CD4-positive, CD25-positive, alpha-beta regulatory T cell (primary cell): ENCODE measurements at regions not wholly inside any gene's neighbourhood (a gene's known extent, or its start where the extent isn't known, plus 50 kb on each side); places are given as distances from the start of the nearest gene placed in this dataset.

ENCODE experiments used
- ATAC-seq, 2 donors: fragments of 150-1000 bp; cut with Tn5 transposase; one replicate each; pipeline ENCODE4 v1.10.0; 2021; ENCODE audit warnings: low read depth in 2 of 2, moderate number of reproducible peaks in 2 of 2, moderate library complexity in 1 of 2
- DNase-seq, 3 donors: peaks; one replicate each; pipeline versions ENCODE4 v3.0.0 to v3.0.0-alpha.2; 2012 to 2022; ENCODE audit warnings: mixed read lengths in 1 of 3
- H3K27ac ChIP-seq: one replicate; pipeline ENCODE4 v1.7.0; 2013; ENCODE audit warnings: mild to moderate bottlenecking, low read length; ENCODE audit not compliant: insufficient read depth, poor library complexity, severe bottlenecking
- H3K27me3 ChIP-seq: one replicate; pipeline ENCODE4 v1.7.0; 2013; ENCODE audit warnings: low read length; ENCODE audit not compliant: control insufficient read depth, insufficient read depth
- H3K36me3 ChIP-seq: one replicate; pipeline ENCODE4 v1.7.0; 2013; ENCODE audit warnings: mild to moderate bottlenecking, low read length, moderate library complexity; ENCODE audit not compliant: control insufficient read depth, insufficient read depth
- H3K4me1 ChIP-seq: 2 replicates; pipeline ENCODE4 v1.7.0; 2013; ENCODE audit warnings: mild to moderate bottlenecking, low read length; ENCODE audit not compliant: insufficient read depth, control insufficient read depth, poor library complexity, severe bottlenecking
- H3K4me3 ChIP-seq: one replicate; pipeline ENCODE4 v1.7.0; 2013; ENCODE audit warnings: low read depth, mild to moderate bottlenecking, low read length, moderate library complexity
- H3K9me3 ChIP-seq, 2 experiments: 1 replicate in 1 of 2; 2 replicates in 1 of 2; pipeline ENCODE4 v1.7.0; 2013; ENCODE audit warnings: low read length in 2 of 2, mild to moderate bottlenecking in 1 of 2, moderate library complexity in 1 of 2; ENCODE audit not compliant: control insufficient read depth in 2 of 2
- H3K27ac Mint-ChIP-seq, 3 donors: one replicate each; pipeline ENCODE4 v1.8.0; 2020 to 2022; ENCODE audit warnings: mild to moderate bottlenecking in 3 of 3, mixed read lengths in 3 of 3, moderate library complexity in 2 of 3
- H3K27me3 Mint-ChIP-seq: one replicate; pipeline ENCODE4 v1.8.0; 2022; ENCODE audit warnings: mild to moderate bottlenecking, mixed read lengths
- H3K36me3 Mint-ChIP-seq: one replicate; pipeline ENCODE4 v1.8.0; 2020; ENCODE audit warnings: mixed read lengths
- H3K4me1 Mint-ChIP-seq, 4 donors: one replicate each; pipeline ENCODE4 v1.8.0; 2020 to 2022; ENCODE audit warnings: mixed read lengths in 4 of 4, mild to moderate bottlenecking in 1 of 4
- H3K4me3 Mint-ChIP-seq, 4 donors: one replicate each; pipeline ENCODE4 v1.8.0; 2020 to 2022; ENCODE audit warnings: mild to moderate bottlenecking in 4 of 4, mixed read lengths in 4 of 4, moderate library complexity in 3 of 4
- H3K9me3 Mint-ChIP-seq, 7 donors: one replicate each; pipeline ENCODE4 v1.8.0; 2020 to 2022; ENCODE audit warnings: mixed read lengths in 7 of 7, mild to moderate bottlenecking in 3 of 7, moderate library complexity in 2 of 7

DNA sequence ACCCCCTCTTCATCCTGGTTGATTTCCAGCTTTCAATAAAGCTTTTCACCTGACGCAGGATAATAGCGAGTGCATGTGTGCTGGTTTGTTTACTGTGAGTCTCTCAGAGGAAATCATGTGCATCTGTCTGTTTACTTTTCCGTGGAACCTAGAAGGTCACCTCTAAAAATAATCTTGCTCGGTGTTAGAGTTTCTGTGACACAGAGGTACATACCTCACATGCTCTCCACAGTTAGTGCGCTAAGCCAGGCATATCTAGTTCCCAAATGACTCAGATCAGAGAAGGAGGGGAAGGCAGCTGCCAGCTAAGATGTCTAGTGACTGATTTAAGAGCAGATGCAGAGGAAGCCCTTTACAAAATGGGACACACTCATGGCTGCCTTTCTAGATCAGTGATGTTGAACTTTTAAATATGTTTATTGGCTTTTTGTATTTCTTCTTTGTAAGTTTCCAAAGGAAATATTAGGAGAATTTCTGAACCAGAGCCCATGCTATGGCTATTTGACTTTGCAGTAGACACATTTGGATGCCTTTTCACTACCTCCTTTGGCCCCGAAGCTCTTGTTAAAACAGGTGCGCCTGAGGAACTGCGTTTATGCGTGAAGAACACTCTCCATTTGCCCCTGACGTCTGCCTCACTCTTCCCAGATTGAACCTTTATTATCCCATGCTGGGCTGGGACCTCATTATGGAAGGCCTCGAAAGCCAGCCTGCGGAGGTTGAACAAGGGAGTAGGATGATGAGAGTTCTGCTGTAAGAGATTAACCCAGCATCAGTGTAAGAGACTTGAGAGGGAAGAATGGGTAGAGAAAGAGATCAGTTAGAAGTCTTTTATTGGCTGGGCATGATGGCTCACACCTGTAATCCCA lies 145.6 kb downstream of the FAM161A start:
- Histone ChIP-seq H3K4me3 (no peak overlapping the region), H3K27ac (no peak overlapping the region), H3K9me3 (no peaks in the 10 kb centered on the region), H3K36me3 (no peaks in the 10 kb centered on the region), H3K4me1 (no peaks in the 10 kb centered on the region), H3K27me3 (no peaks in the 10 kb centered on the region)
- Mint-ChIP-seq H3K27me3 (no peaks in the 10 kb centered on the region), H3K4me1 (peaks cover 0 to 6% (median 3%) of the 10 kb centered on the region in 4 donors), H3K9me3 (peaks cover 0 to 2% (median 0%) of the 10 kb centered on the region in 7 donors), H3K4me3 (no peak overlapping the region), H3K27ac (peak overlapping the region in 1 of 3 donors; percentile 44), H3K36me3 (no peaks in the 10 kb centered on the region)
- DNase-seq (peak in 1 of 3 donors; percentile 70), ATAC-seq (peak in 1 of 2 donors; percentile 28)

DNA sequence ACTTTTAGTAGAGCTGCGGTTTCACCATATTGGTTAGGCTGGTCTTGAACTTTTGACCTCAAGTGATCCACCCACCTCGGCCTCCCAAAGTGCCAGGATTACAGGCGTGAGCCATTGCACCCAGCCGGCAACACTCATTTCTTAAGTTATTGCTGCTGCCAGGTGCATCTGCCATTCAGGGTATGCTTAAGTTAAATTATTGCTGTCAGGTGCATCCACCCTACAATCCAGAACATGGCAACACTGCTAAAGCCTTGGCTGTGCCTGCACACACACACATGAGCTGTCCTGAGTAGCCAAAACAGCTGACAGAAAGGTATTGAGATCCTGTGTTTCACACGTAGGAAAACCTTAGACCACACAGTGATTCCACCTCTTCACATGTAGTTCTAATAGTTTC lies 148.2 kb downstream of the FAM161A start:
- ATAC-seq: no peak
- no peaks in the 10 kb centered on the region for H3K27me3 ChIP-seq
- H3K36me3 ChIP-seq: no peaks in the 10 kb centered on the region
- no peak for DNase-seq
- H3K4me1 ChIP-seq: no peaks in the 10 kb centered on the region
- H3K4me1 Mint-ChIP-seq: peaks cover 0 to 6% (median 3%) of the 10 kb centered on the region in 4 donors
- peaks cover 0 to 2% (median 0%) of the 10 kb centered on the region in 7 donors for H3K9me3 Mint-ChIP-seq
- H3K36me3 Mint-ChIP-seq: no peaks in the 10 kb centered on the region
- no peak overlapping the region for H3K4me3 ChIP-seq
- H3K4me3 Mint-ChIP-seq: no peak overlapping the region
- H3K27ac Mint-ChIP-seq: no peak overlapping the region
- no peak overlapping the region for H3K27ac ChIP-seq
- no peaks in the 10 kb centered on the region for H3K27me3 Mint-ChIP-seq
- H3K9me3 ChIP-seq: no peaks in the 10 kb centered on the region

DNA sequence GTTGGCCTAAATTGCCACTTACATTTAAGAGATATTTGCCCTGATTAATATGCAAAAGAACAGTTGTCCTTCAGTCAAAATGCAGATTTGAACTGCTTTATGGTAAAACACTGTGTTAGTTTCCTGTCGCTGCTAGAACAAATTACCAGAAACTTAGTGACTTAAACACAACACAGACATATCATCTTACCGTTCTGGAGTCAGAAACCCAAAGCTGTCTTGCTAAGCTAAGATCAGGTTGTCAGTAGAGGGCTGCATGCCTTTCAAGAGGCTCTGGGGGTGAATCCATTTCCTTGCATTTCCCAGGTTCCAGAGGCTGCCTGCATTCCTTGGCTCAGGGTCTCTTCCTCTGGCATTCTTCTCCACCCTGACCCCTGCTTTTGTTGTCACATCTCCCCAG lies 149.5 kb downstream of the FAM161A start:
- H3K4me3 Mint-ChIP-seq: no peak overlapping the region
- H3K36me3 Mint-ChIP-seq: no peaks in the 10 kb centered on the region
- no peak for ATAC-seq
- no peaks in the 10 kb centered on the region for H3K4me1 ChIP-seq
- H3K36me3 ChIP-seq: no peaks in the 10 kb centered on the region
- H3K4me1 Mint-ChIP-seq: peaks cover 0 to 6% (median 3%) of the 10 kb centered on the region in 4 donors
- H3K27me3 Mint-ChIP-seq: no peaks in the 10 kb centered on the region
- H3K9me3 ChIP-seq: no peaks in the 10 kb centered on the region
- no peaks in the 10 kb centered on the region for H3K27me3 ChIP-seq
- no peak overlapping the region for H3K4me3 ChIP-seq
- H3K27ac Mint-ChIP-seq: no peak overlapping the region
- no peak for DNase-seq
- peaks cover 0 to under 1% (median 0%) of the 10 kb centered on the region in 7 donors for H3K9me3 Mint-ChIP-seq
- H3K27ac ChIP-seq: no peak overlapping the region

DNA sequence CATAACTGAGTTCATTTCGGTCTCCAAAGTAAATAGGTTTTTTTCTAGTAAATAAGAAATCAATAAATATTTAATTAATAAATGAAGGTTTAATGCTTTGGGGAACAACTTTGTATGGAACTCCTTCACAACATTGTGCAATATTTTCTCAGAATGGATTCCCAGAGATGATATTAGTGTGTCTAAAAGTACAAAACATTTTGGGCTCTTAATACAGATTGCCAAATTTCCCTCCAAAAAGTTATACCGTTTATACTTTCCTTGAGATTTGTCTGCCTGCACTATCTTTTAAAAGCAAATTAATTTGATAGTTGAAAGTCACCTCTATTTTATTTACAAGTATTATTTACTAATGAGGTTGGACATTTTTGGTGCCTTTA lies 151.8 kb downstream of the FAM161A start:
- ATAC-seq (no peak), DNase-seq (no peak)
- H3K4me1 Mint-ChIP-seq: no peaks in the 10 kb centered on the region
- H3K9me3 Mint-ChIP-seq: no peaks in the 10 kb centered on the region
- Histone ChIP-seq H3K27me3 (no peaks in the 10 kb centered on the region), H3K4me1 (no peaks in the 10 kb centered on the region), H3K27ac (no peak overlapping the region), H3K9me3 (no peaks in the 10 kb centered on the region), H3K36me3 (no peaks in the 10 kb centered on the region), H3K4me3 (no peak overlapping the region)
- H3K27ac Mint-ChIP-seq: no peak overlapping the region
- H3K27me3 Mint-ChIP-seq: peaks cover 9% of the 10 kb centered on the region
- no peaks in the 10 kb centered on the region for H3K36me3 Mint-ChIP-seq
- no peak overlapping the region for H3K4me3 Mint-ChIP-seq

DNA sequence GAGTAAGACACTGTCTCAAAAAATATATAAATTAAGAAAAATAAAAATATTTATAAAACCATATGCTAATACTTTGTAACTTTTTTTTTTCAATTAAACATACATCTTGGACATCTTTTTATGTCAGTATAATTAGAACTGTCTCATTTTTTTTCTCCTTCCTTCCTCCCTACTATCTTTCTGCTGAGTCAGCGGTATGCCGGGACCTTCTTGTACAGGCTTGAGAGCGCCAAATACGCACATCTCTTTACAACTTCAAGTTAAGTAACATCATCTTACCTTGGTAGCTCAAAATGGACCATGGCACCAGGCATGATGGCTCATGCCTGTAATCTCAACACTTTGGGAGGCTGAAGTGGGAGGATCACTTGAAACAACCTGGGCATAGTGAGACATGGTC lies 153.4 kb downstream of the FAM161A start:
- H3K4me3 Mint-ChIP-seq: no peak overlapping the region
- no peak overlapping the region for H3K27ac Mint-ChIP-seq
- H3K27me3 ChIP-seq: no peaks in the 10 kb centered on the region
- H3K4me1 Mint-ChIP-seq: peaks cover 0 to 2% (median under 1%) of the 10 kb centered on the region in 4 donors
- H3K36me3 Mint-ChIP-seq: no peaks in the 10 kb centered on the region
- peaks cover 12% of the 10 kb centered on the region for H3K27me3 Mint-ChIP-seq
- H3K4me3 ChIP-seq: no peak overlapping the region
- H3K9me3 Mint-ChIP-seq: no peaks in the 10 kb centered on the region
- no peak for DNase-seq
- no peaks in the 10 kb centered on the region for H3K9me3 ChIP-seq
- H3K27ac ChIP-seq: no peak overlapping the region
- no peaks in the 10 kb centered on the region for H3K36me3 ChIP-seq
- no peak for ATAC-seq
- no peaks in the 10 kb centered on the region for H3K4me1 ChIP-seq

DNA sequence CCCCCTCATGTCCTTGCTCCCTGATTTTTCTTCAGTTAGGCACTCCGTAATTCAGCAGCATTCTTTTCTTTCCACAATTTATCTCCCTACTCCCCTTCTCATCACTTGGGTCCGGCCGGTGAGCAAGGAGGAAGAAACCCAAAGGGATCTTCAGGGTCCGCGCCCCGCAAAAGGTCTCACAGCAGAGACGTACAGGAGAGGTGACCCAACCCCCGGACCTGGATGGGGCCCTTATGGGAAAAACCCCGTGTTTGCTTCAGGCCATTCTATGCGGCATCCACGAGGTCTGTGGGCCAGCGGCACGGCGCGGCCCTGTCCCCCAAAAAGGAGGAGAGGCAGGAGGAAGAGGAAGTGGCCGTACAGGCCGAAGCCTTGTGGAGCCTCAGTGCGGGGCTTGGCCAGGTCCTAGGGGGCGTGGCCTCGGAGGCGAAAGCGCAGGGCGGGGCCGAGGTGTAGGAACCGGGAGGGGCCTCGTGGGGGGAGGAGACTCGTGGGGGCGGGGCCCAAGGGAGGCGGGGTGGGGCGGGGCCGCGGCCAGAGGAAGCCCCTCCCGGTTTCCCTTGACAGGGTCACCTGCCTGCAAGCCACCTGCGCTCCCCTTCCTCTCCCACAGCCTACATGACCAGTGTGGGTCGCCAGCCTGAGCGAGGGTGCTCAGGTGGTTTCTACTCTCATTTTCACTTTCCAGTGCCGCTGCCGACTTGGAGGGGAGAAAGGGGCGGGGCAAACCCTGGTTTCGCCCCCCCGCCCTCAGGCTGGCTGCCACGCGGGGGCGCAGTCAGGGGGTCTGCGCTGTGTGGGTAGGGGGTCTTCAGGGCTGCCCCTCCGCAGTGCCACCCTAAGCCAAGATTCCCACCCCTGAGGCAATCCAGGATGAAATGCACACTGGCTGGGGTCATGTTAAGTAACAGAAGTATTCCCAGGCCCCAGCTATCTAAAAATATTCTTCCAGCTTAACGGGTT lies 156.4 kb upstream of the XPO1 start:
- Histone ChIP-seq H3K4me1 (peaks cover 10% of the 10 kb centered on the region), H3K9me3 (no peaks in the 10 kb centered on the region), H3K36me3 (no peaks in the 10 kb centered on the region), H3K27ac (peak overlapping the region; percentile 67), H3K27me3 (no peaks in the 10 kb centered on the region), H3K4me3 (peak overlapping the region; percentile 70)
- peaks cover 0 to 15% (median 11%) of the 10 kb centered on the region in 4 donors for H3K4me1 Mint-ChIP-seq
- H3K27me3 Mint-ChIP-seq: peaks cover 14% of the 10 kb centered on the region
- peak; percentile 88 to 92 for ATAC-seq
- H3K36me3 Mint-ChIP-seq: no peaks in the 10 kb centered on the region
- no peaks in the 10 kb centered on the region for H3K9me3 Mint-ChIP-seq
- peak; percentile 75 to 84 (median 80) for DNase-seq
- peak overlapping the region in 2 of 3 donors; percentile 62 to 96 for H3K27ac Mint-ChIP-seq
- peak overlapping the region; percentile 85 to 93 (median 88) for H3K4me3 Mint-ChIP-seq

DNA sequence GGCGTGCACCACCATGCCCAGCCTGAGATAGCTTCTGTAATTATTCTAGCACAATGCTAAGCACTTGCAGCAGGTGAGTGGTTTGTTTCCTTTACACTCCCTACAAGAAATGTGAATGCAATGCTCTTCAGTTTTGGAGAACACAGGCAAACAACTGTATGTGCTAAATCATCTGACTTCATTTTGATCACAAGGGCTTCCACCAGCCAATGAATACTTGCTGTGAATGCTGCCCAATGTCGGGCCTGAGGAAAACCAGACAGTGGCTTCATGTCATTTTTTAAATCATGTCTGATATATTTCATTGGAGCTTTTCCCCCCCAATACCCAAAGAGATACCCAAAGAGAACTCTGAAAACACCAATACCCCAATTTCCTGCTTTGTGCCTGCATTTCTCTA lies 155.6 kb upstream of the XPO1 start:
- Mint-ChIP-seq H3K27ac (peak overlapping the region in 2 of 3 donors; percentile 62 to 96), H3K36me3 (no peaks in the 10 kb centered on the region), H3K27me3 (peaks cover 10% of the 10 kb centered on the region), H3K9me3 (no peaks in the 10 kb centered on the region), H3K4me1 (peaks cover 0 to 15% (median 12%) of the 10 kb centered on the region in 4 donors), H3K4me3 (peak overlapping the region; percentile 85 to 93 (median 88))
- Histone ChIP-seq H3K4me3 (no peak overlapping the region), H3K4me1 (peaks cover 10% of the 10 kb centered on the region), H3K27ac (peak overlapping the region; percentile 67), H3K27me3 (no peaks in the 10 kb centered on the region), H3K9me3 (no peaks in the 10 kb centered on the region), H3K36me3 (no peaks in the 10 kb centered on the region)
- ATAC-seq (no peak), DNase-seq (no peak)
